ENCODE measurements at regions not wholly inside any gene's neighbourhood (a gene's known extent, or its start where the extent isn't known, plus 50 kb on each side); places are given as distances from the start of the nearest gene placed in this dataset.
"Not testable (repeated sequence)": the region's sequence is repeated elsewhere in the genome, so short reads cannot be mapped to it uniquely, and the experiment has no call there.

- no peaks in the 10 kb centered on the region for H3K4me1 Mint-ChIP-seq
- no peaks in the 10 kb centered on the region for H3K36me3 ChIP-seq (ENCODE audit: control insufficient read depth, insufficient read depth, low read length)
- ATAC-seq (no peak), DNase-seq (no peak)
- H3K9me3 ChIP-seq (ENCODE audit: control insufficient read depth, insufficient read depth, low read length) = no peaks in the 10 kb centered on the region
- H3K27me3 Mint-ChIP-seq (ENCODE audit: low read depth in 2 of 2) = peaks cover 0 to 3% of the 10 kb centered on the region in 2 donors
- H3K27ac ChIP-seq (ENCODE audit: low read length) = no peak overlapping the region
- TF ChIP-seq, protein P1, sequence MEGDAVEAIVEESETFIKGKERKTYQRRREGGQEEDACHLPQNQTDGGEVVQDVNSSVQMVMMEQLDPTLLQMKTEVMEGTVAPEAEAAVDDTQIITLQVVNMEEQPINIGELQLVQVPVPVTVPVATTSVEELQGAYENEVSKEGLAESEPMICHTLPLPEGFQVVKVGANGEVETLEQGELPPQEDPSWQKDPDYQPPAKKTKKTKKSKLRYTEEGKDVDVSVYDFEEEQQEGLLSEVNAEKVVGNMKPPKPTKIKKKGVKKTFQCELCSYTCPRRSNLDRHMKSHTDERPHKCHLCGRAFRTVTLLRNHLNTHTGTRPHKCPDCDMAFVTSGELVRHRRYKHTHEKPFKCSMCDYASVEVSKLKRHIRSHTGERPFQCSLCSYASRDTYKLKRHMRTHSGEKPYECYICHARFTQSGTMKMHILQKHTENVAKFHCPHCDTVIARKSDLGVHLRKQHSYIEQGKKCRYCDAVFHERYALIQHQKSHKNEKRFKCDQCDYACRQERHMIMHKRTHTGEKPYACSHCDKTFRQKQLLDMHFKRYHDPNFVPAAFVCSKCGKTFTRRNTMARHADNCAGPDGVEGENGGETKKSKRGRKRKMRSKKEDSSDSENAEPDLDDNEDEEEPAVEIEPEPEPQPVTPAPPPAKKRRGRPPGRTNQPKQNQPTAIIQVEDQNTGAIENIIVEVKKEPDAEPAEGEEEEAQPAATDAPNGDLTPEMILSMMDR (IDR thresholded peaks at IDR 0.05) = no peak
- no peaks in the 10 kb centered on the region for H3K27me3 ChIP-seq (ENCODE audit: control insufficient read depth, insufficient read depth, low read length)
- WGBS (ENCODE audit: insufficient coverage) = 49% methylated on average over 2 of the region's 2 CpGs
- no peak overlapping the region for H3K4me3 Mint-ChIP-seq
- H3K4me3 ChIP-seq (ENCODE audit: low read length) = no peak overlapping the region
- H3K9me3 Mint-ChIP-seq = no peaks in the 10 kb centered on the region
- H3K4me1 ChIP-seq (ENCODE audit: control insufficient read depth, insufficient read depth, low read length) = no peaks in the 10 kb centered on the region
- no peaks in the 10 kb centered on the region for H3K36me3 Mint-ChIP-seq
- no peak overlapping the region for H3K27ac Mint-ChIP-seq
- intact Hi-C loops (cut with micrococcal nuclease) = no loop called here
Measured at GRCh38 chr21:25441835-25442234, 165.4 kb downstream of the MRPL39 start.

GRCh38 chr21:25437465-25437864, 169.8 kb downstream of the MRPL39 start:
- H3K9me3 Mint-ChIP-seq; H3K27me3 ChIP-seq (ENCODE audit: control insufficient read depth, insufficient read depth, low read length); H3K4me3 ChIP-seq (ENCODE audit: low read length); H3K4me1 ChIP-seq (ENCODE audit: control insufficient read depth, insufficient read depth, low read length); H3K4me3 Mint-ChIP-seq; intact Hi-C loops (cut with micrococcal nuclease); DNase-seq; H3K36me3 ChIP-seq (ENCODE audit: control insufficient read depth, insufficient read depth, low read length); ATAC-seq; H3K36me3 Mint-ChIP-seq; H3K27ac ChIP-seq (ENCODE audit: low read length); H3K27me3 Mint-ChIP-seq (ENCODE audit: low read depth in 2 of 2); H3K4me1 Mint-ChIP-seq; H3K27ac Mint-ChIP-seq; H3K9me3 ChIP-seq (ENCODE audit: control insufficient read depth, insufficient read depth, low read length): not testable (repeated sequence)
- 90% methylated on average over 2 of the region's 2 CpGs for WGBS (ENCODE audit: insufficient coverage)

DNA sequence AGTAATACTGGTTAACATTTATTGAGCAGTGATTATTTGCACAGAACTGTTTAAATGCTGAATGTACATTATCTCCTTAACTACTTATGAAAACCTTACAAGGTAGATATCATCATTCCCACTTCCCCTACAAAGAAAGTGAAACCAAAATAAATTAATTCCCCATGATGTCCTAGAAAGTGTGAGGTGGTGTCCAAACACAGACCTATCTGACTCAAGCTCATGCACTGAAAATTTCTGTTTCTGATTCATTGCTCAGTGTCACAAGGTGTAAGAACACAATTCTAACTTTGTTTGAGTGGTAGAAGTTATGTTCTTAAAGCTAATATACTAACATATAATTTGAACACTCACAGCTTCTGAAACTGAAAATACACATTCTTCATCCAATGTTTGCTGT, 178.7 kb downstream of the MRPL39 start:
- Mint-ChIP-seq H3K27me3 (ENCODE audit: low read depth in 2 of 2) (peaks cover 0 to 9% of the 10 kb centered on the region in 2 donors), H3K9me3 (no peaks in the 10 kb centered on the region), H3K4me1 (no peaks in the 10 kb centered on the region), H3K36me3 (no peaks in the 10 kb centered on the region), H3K4me3 (no peak overlapping the region), H3K27ac (no peak overlapping the region)
- TF ChIP-seq, protein P1 (IDR thresholded peaks at IDR 0.05) = no peak
- H3K4me1 ChIP-seq (ENCODE audit: control insufficient read depth, insufficient read depth, low read length) = no peaks in the 10 kb centered on the region
- H3K9me3 ChIP-seq (ENCODE audit: control insufficient read depth, insufficient read depth, low read length) = no peaks in the 10 kb centered on the region
- ATAC-seq (no peak), DNase-seq (no peak)
- no peak overlapping the region for H3K27ac ChIP-seq (ENCODE audit: low read length)
- H3K4me3 ChIP-seq (ENCODE audit: low read length) = no peak overlapping the region
- H3K27me3 ChIP-seq (ENCODE audit: control insufficient read depth, insufficient read depth, low read length) = peaks cover 3% of the 10 kb centered on the region
- no peaks in the 10 kb centered on the region for H3K36me3 ChIP-seq (ENCODE audit: control insufficient read depth, insufficient read depth, low read length)
- intact Hi-C loops (cut with micrococcal nuclease) = no loop called here

DNA sequence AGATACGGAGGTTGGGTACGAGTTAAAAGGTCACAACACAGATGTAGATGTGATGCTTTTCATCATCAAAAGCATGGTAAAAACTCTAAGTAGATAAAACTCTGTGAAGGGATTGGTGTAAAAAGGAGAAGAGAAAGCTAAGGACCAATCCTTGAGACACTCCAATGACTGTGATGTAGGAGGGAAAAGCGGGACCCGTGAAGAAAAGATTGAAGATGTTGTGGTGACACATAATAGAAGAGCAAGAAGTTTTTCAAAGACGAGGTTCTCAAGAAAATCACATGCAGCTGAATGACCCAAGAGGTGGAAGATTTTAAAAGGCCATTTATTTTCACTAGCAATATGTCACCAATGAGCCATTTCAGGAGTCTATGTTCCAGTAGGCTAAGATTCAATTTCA, 179.5 kb downstream of the MRPL39 start:
- H3K36me3 ChIP-seq (ENCODE audit: control insufficient read depth, insufficient read depth, low read length) = no peaks in the 10 kb centered on the region
- no peaks in the 10 kb centered on the region for H3K36me3 Mint-ChIP-seq
- no peaks in the 10 kb centered on the region for H3K9me3 Mint-ChIP-seq
- peaks cover 0 to 9% of the 10 kb centered on the region in 2 donors for H3K27me3 Mint-ChIP-seq (ENCODE audit: low read depth in 2 of 2)
- DNase-seq = no peak
- intact Hi-C loops (cut with micrococcal nuclease) = no loop called here
- TF ChIP-seq, protein P1 (IDR thresholded peaks at IDR 0.05) = no peak
- H3K4me3 Mint-ChIP-seq = no peak overlapping the region
- peaks cover 3% of the 10 kb centered on the region for H3K27me3 ChIP-seq (ENCODE audit: control insufficient read depth, insufficient read depth, low read length)
- no peaks in the 10 kb centered on the region for H3K9me3 ChIP-seq (ENCODE audit: control insufficient read depth, insufficient read depth, low read length)
- no peak overlapping the region for H3K4me3 ChIP-seq (ENCODE audit: low read length)
- H3K27ac ChIP-seq (ENCODE audit: low read length) = no peak overlapping the region
- WGBS (ENCODE audit: insufficient coverage) = 64% methylated on average over 5 of the region's 5 CpGs
- no peak overlapping the region for H3K27ac Mint-ChIP-seq
- no peaks in the 10 kb centered on the region for H3K4me1 ChIP-seq (ENCODE audit: control insufficient read depth, insufficient read depth, low read length)
- H3K4me1 Mint-ChIP-seq = no peaks in the 10 kb centered on the region
- ATAC-seq = no peak

Measured in natural killer cell (primary cell).